ENCODE measurements at regions not wholly inside any gene's neighbourhood (a gene's known extent, or its start where the extent isn't known, plus 50 kb on each side); places are given as distances from the start of the nearest gene placed in this dataset.
A peak's percentile ranks its signal among the peaks of the same experiment; 100 is the strongest.

DNA sequence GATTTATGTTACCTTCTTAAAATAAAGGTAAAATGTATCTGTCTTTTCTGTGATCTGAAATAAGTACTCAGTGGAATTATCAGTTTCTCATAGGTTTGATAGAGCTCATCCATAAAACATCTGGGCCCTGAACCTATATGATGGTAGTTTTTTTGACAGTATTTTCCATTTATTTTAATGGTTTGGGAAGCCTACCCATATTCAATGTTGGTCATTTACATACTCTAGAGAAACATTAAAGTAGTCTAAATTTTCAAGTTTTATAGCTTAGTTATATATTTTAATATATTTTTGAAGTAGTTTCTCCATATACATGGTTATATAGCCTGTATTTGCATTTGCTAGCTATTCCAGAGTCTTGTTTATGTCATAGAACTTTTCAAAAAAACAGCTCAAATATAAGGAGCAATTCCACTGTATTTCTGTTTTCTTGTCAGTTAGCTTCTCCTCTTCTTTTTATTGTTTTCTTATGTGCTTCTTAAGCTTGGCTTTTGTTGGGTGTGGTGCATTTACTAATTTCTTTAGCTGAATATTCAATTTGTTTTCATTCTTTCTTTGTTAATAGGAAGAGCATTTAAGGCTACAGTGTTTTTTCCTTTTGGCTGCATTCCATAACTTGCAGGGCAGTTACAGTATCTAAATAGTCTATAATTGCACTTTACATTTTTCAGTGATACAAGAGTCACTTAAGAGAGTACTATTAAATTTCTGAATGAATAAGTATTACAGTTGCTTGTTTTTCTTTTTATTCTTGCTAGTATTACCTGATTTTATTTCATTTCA is 181.4 kb downstream of the DKK2 start:
- Histone ChIP-seq H3K27me3 (ENCODE audit: control insufficient read depth in 3 of 3, insufficient read depth in 3 of 3, low read length in 2 of 3) (no peaks in the 10 kb centered on the region), H3K27ac (ENCODE audit: low read depth in 1 of 2, low read length in 1 of 2) (no peak overlapping the region), H3K4me3 (no peak overlapping the region), H3K9me3 (ENCODE audit: control insufficient read depth in 4 of 4, insufficient read depth in 3 of 4, low read length in 3 of 4) (no peaks in the 10 kb centered on the region), H3K36me3 (ENCODE audit: control insufficient read depth in 4 of 4, insufficient read depth in 4 of 4, low read length in 4 of 4) (no peaks in the 10 kb centered on the region), H3K9ac (ENCODE audit: insufficient read depth in 1 of 2, low read length in 2 of 2) (no peak overlapping the region), H3K4me1 (ENCODE audit: control insufficient read depth in 5 of 5, insufficient read depth in 5 of 5, low read length in 5 of 5) (no peaks in the 10 kb centered on the region)
- DNase-seq (peak in 2 of 3 donors; percentile 64 to 83), ATAC-seq (ENCODE audit: insufficient read depth, low FRiP score) (no peak)
- TF ChIP-seq, protein P1, sequence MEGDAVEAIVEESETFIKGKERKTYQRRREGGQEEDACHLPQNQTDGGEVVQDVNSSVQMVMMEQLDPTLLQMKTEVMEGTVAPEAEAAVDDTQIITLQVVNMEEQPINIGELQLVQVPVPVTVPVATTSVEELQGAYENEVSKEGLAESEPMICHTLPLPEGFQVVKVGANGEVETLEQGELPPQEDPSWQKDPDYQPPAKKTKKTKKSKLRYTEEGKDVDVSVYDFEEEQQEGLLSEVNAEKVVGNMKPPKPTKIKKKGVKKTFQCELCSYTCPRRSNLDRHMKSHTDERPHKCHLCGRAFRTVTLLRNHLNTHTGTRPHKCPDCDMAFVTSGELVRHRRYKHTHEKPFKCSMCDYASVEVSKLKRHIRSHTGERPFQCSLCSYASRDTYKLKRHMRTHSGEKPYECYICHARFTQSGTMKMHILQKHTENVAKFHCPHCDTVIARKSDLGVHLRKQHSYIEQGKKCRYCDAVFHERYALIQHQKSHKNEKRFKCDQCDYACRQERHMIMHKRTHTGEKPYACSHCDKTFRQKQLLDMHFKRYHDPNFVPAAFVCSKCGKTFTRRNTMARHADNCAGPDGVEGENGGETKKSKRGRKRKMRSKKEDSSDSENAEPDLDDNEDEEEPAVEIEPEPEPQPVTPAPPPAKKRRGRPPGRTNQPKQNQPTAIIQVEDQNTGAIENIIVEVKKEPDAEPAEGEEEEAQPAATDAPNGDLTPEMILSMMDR (IDR thresholded peaks at IDR 0.05; ENCODE audit: control extremely low read depth, extremely low read depth): no peak

DNA sequence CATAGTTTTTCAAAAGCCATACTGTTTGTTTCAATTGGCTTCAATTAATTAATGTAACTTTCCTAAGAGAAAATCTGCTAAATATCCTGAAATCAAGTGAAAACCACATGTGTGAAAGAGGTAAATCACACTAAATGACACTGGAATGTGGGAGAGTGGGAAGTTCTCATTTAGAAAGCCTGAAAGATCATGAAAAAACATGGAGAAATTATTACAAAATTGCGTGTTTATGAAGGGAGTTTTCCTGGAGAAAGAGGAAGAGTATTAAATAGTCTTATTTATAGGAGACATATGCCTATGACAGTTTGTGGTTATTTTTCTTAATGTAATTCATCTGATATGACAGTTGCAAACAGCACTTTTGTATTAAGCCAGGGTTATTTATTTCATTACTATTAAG is 183.7 kb downstream of the DKK2 start:
- Histone ChIP-seq H3K4me3 (no peak overlapping the region), H3K9me3 (ENCODE audit: control insufficient read depth in 4 of 4, insufficient read depth in 3 of 4, low read length in 3 of 4) (no peaks in the 10 kb centered on the region), H3K36me3 (ENCODE audit: control insufficient read depth in 4 of 4, insufficient read depth in 4 of 4, low read length in 4 of 4) (no peaks in the 10 kb centered on the region), H3K9ac (ENCODE audit: insufficient read depth in 1 of 2, low read length in 2 of 2) (no peak overlapping the region), H3K4me1 (ENCODE audit: control insufficient read depth in 5 of 5, insufficient read depth in 5 of 5, low read length in 5 of 5) (no peaks in the 10 kb centered on the region), H3K27me3 (ENCODE audit: control insufficient read depth in 3 of 3, insufficient read depth in 3 of 3, low read length in 2 of 3) (no peaks in the 10 kb centered on the region), H3K27ac (ENCODE audit: low read depth in 1 of 2, low read length in 1 of 2) (no peak overlapping the region)
- ATAC-seq (ENCODE audit: insufficient read depth, low FRiP score) (no peak), DNase-seq (no peak)
- 71 to 72% methylated on average over 1 of the region's 1 CpG for WGBS, 2 donors
- TF ChIP-seq, protein P1 (IDR thresholded peaks at IDR 0.05; ENCODE audit: control extremely low read depth, extremely low read depth): no peak

DNA sequence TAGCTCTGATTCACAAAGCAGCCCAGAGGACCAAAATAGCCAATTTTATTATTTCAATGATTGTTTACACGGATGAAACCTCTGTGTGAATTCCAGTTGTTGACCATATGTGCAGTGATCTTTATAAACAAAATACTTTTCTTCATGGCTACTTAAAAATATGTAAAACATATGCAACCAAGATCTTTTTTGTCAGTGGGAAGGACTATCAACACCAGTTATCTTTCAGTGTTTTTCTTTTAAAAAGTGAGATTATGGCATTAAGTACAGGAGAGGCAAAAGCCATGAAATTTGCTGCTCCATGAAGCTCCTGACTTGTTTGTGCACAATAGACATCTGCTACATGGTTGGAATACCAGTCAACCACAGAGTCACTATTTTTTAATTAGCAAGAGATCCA is 184.4 kb downstream of the DKK2 start:
- Histone ChIP-seq H3K9me3 (ENCODE audit: control insufficient read depth in 4 of 4, insufficient read depth in 3 of 4, low read length in 3 of 4) (no peaks in the 10 kb centered on the region), H3K9ac (ENCODE audit: insufficient read depth in 1 of 2, low read length in 2 of 2) (no peak overlapping the region)
- no peak for ATAC-seq (ENCODE audit: insufficient read depth, low FRiP score)

More for the DNA sequence above, 184.4 kb downstream of the DKK2 start:
- H3K27me3 ChIP-seq (ENCODE audit: control insufficient read depth in 3 of 3, insufficient read depth in 3 of 3, low read length in 2 of 3): no peaks in the 10 kb centered on the region
- no peaks in the 10 kb centered on the region for H3K4me1 ChIP-seq (ENCODE audit: control insufficient read depth in 5 of 5, insufficient read depth in 5 of 5, low read length in 5 of 5)
- H3K36me3 ChIP-seq (ENCODE audit: control insufficient read depth in 4 of 4, insufficient read depth in 4 of 4, low read length in 4 of 4): no peaks in the 10 kb centered on the region
- TF ChIP-seq, protein P1 (IDR thresholded peaks at IDR 0.05; ENCODE audit: control extremely low read depth, extremely low read depth): no peak
- DNase-seq: no peak
- 84 to 97% methylated on average over 1 of the region's 1 CpG for WGBS, 2 donors
- no peak overlapping the region for H3K27ac ChIP-seq (ENCODE audit: low read depth in 1 of 2, low read length in 1 of 2)
- H3K4me3 ChIP-seq: no peak overlapping the region

All from lung (tissue), 11 donors.